ENCODE measurements at regions not wholly inside any gene's neighbourhood (a gene's known extent, or its start where the extent isn't known, plus 50 kb on each side); places are given as distances from the start of the nearest gene placed in this dataset.
"Not testable (repeated sequence)": the region's sequence is repeated elsewhere in the genome, so short reads cannot be mapped to it uniquely, and the experiment has no call there.

GRCh38 chr3:73179601-73180000 is 118.1 kb downstream of the EBLN2 start:
- DNase-seq (ENCODE audit: low read depth), result no peak

GRCh38 chr3:73186741-73187140 is 125.3 kb downstream of the EBLN2 start:
- DNase-seq (ENCODE audit: low read depth), result no peak

- DNase-seq (ENCODE audit: low read depth), result no peak
Measured at GRCh38 chr3:73187328-73187727, 125.9 kb downstream of the EBLN2 start.

- no peak for DNase-seq (ENCODE audit: low read depth)
Measured at GRCh38 chr3:73188707-73189106, 127.2 kb downstream of the EBLN2 start.

- DNase-seq (ENCODE audit: low read depth), result peak; percentile 1
Measured at GRCh38 chr3:73192036-73192738, 130.7 kb downstream of the EBLN2 start.

GRCh38 chr3:73193943-73194342 is 132.5 kb downstream of the EBLN2 start:
- DNase-seq (ENCODE audit: low read depth), result not testable (repeated sequence)

GRCh38 chr3:73197187-73197586 is 135.7 kb downstream of the EBLN2 start:
- DNase-seq (ENCODE audit: low read depth), result no peak

- DNase-seq (ENCODE audit: low read depth), result no peak
Measured at GRCh38 chr3:73203101-73203500, 141.6 kb downstream of the EBLN2 start.

- DNase-seq (ENCODE audit: low read depth), result no peak
Measured at GRCh38 chr3:73203633-73204032, 142.2 kb downstream of the EBLN2 start.

- no peak for DNase-seq (ENCODE audit: low read depth)
Measured at GRCh38 chr3:73204841-73205240, 143.4 kb downstream of the EBLN2 start.

- no peak for DNase-seq (ENCODE audit: low read depth)
Measured at GRCh38 chr3:73206030-73206429, 144.6 kb downstream of the EBLN2 start.

GRCh38 chr3:73207946-73208440 is 146.5 kb downstream of the EBLN2 start:
- no peak for DNase-seq (ENCODE audit: low read depth)

GRCh38 chr3:73210759-73211158 is 149.3 kb downstream of the EBLN2 start:
- DNase-seq (ENCODE audit: low read depth), result no peak

- DNase-seq (ENCODE audit: low read depth), result no peak
Measured at GRCh38 chr3:73212683-73213082, 151.2 kb downstream of the EBLN2 start.

- DNase-seq (ENCODE audit: low read depth), result no peak
Measured at GRCh38 chr3:73213896-73214295, 152.4 kb downstream of the EBLN2 start.

GRCh38 chr3:73214846-73215245 is 153.4 kb downstream of the EBLN2 start:
- DNase-seq (ENCODE audit: low read depth), result no peak

- DNase-seq (ENCODE audit: low read depth), result no peak
Measured at GRCh38 chr3:73215281-73215680, 153.8 kb downstream of the EBLN2 start.

- no peak for DNase-seq (ENCODE audit: low read depth)
Measured at GRCh38 chr3:73215901-73216300, 154.4 kb downstream of the EBLN2 start.

GRCh38 chr3:73216310-73216709 is 154.9 kb downstream of the EBLN2 start:
- DNase-seq (ENCODE audit: low read depth), result no peak

- no peak for DNase-seq (ENCODE audit: low read depth)
Measured at GRCh38 chr3:73222126-73222525, 160.7 kb downstream of the EBLN2 start.

- DNase-seq (ENCODE audit: low read depth), result no peak
Measured at GRCh38 chr3:73225146-73225855, 163.8 kb downstream of the EBLN2 start.

GRCh38 chr3:73225991-73226390 is 164.5 kb downstream of the EBLN2 start:
- DNase-seq (ENCODE audit: low read depth), result no peak

- DNase-seq (ENCODE audit: low read depth), result no peak
Measured at GRCh38 chr3:73228000-73228399, 166.5 kb downstream of the EBLN2 start.

GRCh38 chr3:73228437-73228836 is 167.0 kb downstream of the EBLN2 start:
- DNase-seq (ENCODE audit: low read depth), result no peak

Data from ELR (cell line).